ENCODE measurements at regions not wholly inside any gene's neighbourhood (a gene's known extent, or its start where the extent isn't known, plus 50 kb on each side); places are given as distances from the start of the nearest gene placed in this dataset.

DNA sequence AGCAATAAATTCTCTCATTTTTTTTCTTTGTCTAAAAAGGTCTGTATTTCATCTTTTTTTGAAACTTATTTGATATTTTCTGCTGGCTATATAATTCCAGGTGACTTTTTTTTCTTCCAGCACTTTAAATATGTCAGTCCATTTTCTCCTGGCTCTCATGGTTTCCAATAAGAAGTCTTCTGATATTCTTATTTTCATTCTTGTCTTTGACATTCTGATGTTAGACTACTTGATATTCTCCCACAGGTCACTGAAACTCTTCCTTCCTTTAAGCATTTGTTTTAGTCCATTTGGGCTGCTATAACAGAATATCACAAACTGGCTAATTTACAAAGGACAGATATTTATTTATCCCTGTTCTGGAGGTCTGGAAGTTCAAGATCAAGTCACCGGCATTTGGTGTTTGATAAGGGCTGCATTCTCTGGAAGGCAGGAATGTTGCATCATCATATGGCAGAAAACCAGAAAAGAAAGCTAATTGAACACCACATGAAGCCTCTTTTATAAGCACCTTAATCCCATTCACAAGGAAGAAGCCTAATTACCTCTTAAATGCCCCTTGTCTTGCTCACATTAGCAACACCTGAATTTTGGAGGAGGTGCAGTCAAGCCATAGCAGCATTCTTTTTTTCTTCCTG, 242.1 kb upstream of the TNRC6C start:
- intact Hi-C loops (cut with DNase I) = no loop called here
- H3K27ac ChIP-seq (replicated peaks in 1 of 4) = no peak overlapping the region
- no peak for DNase-seq (ENCODE audit: extremely low spot score)
- no peak overlapping the region for H3K4me3 ChIP-seq
- no peaks in the 10 kb centered on the region for H3K4me1 ChIP-seq
- no peaks in the 10 kb centered on the region for H3K27me3 ChIP-seq
- TF ChIP-seq, protein P1, sequence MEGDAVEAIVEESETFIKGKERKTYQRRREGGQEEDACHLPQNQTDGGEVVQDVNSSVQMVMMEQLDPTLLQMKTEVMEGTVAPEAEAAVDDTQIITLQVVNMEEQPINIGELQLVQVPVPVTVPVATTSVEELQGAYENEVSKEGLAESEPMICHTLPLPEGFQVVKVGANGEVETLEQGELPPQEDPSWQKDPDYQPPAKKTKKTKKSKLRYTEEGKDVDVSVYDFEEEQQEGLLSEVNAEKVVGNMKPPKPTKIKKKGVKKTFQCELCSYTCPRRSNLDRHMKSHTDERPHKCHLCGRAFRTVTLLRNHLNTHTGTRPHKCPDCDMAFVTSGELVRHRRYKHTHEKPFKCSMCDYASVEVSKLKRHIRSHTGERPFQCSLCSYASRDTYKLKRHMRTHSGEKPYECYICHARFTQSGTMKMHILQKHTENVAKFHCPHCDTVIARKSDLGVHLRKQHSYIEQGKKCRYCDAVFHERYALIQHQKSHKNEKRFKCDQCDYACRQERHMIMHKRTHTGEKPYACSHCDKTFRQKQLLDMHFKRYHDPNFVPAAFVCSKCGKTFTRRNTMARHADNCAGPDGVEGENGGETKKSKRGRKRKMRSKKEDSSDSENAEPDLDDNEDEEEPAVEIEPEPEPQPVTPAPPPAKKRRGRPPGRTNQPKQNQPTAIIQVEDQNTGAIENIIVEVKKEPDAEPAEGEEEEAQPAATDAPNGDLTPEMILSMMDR (IDR thresholded peaks at IDR 0.05) = no peak
- TF ChIP-seq POLR2A (IDR thresholded peaks at IDR 0.05; ENCODE audit: low read depth) = no peak
- no peak for TF ChIP-seq EP300 (IDR thresholded peaks at IDR 0.05)
- no peak for TF ChIP-seq POLR2AphosphoS5 (IDR thresholded peaks at IDR 0.05)
- no peaks in the 10 kb centered on the region for H3K36me3 ChIP-seq
- WGBS = 76% methylated on average over 1 of the region's 1 CpG
- H3K9me3 ChIP-seq = no peaks in the 10 kb centered on the region

DNA sequence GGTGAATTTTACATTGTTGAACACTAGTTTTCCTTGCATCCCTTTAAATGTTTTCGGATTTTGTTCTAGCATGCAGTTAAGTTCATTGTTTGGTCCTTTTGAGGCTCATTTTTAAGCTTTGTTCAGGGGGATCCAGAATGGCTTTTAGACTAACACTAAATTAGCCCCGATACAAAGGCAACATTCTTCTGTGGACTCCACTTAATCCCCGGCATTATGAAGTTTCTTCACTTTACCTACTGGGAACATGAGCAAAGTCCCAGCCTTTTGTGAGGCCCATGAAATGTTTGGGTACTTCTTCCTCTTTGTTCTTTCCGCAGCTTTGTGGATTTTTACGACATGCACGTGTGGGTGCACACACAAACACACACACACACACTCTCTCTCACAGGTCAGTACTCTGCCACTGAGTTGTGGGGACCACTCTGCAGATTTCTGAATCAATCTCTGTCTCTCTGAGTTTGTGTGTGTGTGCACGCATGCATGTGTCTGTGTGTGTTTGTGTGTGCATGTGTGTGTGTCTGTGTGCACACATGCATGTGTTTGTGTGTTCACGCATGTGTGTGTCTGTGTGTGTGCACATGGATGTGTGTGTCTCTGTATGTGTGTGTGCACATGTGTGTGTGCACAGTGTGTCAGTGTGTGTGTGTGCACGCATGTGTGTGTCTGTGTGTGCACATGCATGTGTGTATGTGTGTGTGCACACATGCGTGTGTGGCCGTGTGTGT, 240.4 kb upstream of the TNRC6C start:
- no peaks in the 10 kb centered on the region for H3K9me3 ChIP-seq
- H3K4me1 ChIP-seq = no peaks in the 10 kb centered on the region
- TF ChIP-seq POLR2A (IDR thresholded peaks at IDR 0.05; ENCODE audit: low read depth) = no peak
- TF ChIP-seq, protein P1 (IDR thresholded peaks at IDR 0.05) = no peak
- TF ChIP-seq POLR2AphosphoS5 (IDR thresholded peaks at IDR 0.05) = no peak
- no peak for TF ChIP-seq EP300 (IDR thresholded peaks at IDR 0.05)
- no peaks in the 10 kb centered on the region for H3K36me3 ChIP-seq
- no peak overlapping the region for H3K4me3 ChIP-seq
- H3K27ac ChIP-seq (replicated peaks in 1 of 4) = no peak overlapping the region
- DNase-seq (ENCODE audit: extremely low spot score) = no peak
- no peaks in the 10 kb centered on the region for H3K27me3 ChIP-seq
- intact Hi-C loops (cut with DNase I) = no loop called here
- 89% methylated on average over 11 of the region's 11 CpGs for WGBS

DNA sequence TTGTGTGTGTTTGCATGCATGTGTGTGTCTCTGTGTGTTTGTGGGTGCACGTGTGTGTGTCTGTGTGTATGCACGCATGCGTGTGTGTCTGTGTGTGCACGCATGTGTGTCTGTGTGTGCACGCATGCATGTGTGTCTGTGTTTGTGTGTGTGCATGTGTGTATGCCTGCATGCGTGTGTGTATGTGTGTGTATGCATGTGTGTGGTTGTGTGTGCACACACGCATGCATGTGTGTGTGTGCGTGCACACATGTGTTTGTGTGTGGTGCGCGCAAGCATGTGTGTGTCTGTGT, 239.9 kb upstream of the TNRC6C start:
- intact Hi-C loops (cut with DNase I) = no loop called here
- DNase-seq (ENCODE audit: extremely low spot score) = no peak
- Histone ChIP-seq H3K36me3 (no peaks in the 10 kb centered on the region), H3K4me3 (no peak overlapping the region), H3K9me3 (no peaks in the 10 kb centered on the region), H3K4me1 (no peaks in the 10 kb centered on the region), H3K27ac (replicated peaks in 1 of 4) (no peak overlapping the region), H3K27me3 (no peaks in the 10 kb centered on the region)
- TF ChIP-seq, protein P1 (IDR thresholded peaks at IDR 0.05) = no peak
- TF ChIP-seq POLR2A (IDR thresholded peaks at IDR 0.05; ENCODE audit: low read depth) = no peak
- no peak for TF ChIP-seq EP300 (IDR thresholded peaks at IDR 0.05)
- no peak for TF ChIP-seq POLR2AphosphoS5 (IDR thresholded peaks at IDR 0.05)
- WGBS = 90% methylated on average over 10 of the region's 10 CpGs

DNA sequence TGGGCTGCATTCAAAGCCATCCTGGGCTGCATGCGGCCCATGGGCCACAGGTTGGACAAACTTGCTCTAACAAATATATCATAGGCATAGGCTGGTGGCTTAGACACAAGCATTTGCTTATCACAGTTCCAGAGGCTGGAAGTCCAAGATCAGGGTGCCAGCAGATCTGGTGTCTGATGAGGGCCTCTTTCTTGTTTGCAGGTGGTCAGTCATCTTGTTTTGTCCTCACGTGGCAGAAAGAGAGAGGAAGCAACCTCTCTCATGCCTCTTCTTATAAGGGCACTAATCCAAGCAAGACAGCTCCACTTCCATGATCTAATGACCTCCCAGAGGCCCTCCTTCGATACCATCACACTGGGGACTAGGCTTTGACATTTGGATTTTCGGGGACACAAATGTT, 238.7 kb upstream of the TNRC6C start:
- H3K36me3 ChIP-seq = no peaks in the 10 kb centered on the region
- no peaks in the 10 kb centered on the region for H3K9me3 ChIP-seq
- H3K4me3 ChIP-seq = no peak overlapping the region
- no peaks in the 10 kb centered on the region for H3K27me3 ChIP-seq
- 98% methylated on average over 4 of the region's 4 CpGs for WGBS
- intact Hi-C loops (cut with DNase I) = no loop called here
- H3K4me1 ChIP-seq = no peaks in the 10 kb centered on the region
- TF ChIP-seq POLR2AphosphoS5 (IDR thresholded peaks at IDR 0.05) = no peak
- no peak for TF ChIP-seq POLR2A (IDR thresholded peaks at IDR 0.05; ENCODE audit: low read depth)
- TF ChIP-seq EP300 (IDR thresholded peaks at IDR 0.05) = no peak
- TF ChIP-seq, protein P1 (IDR thresholded peaks at IDR 0.05) = no peak
- DNase-seq (ENCODE audit: extremely low spot score) = peak; percentile 62
- H3K27ac ChIP-seq (replicated peaks in 1 of 4) = no peak overlapping the region
